A673 (cell line): ENCODE measurements at regions not wholly inside any gene's neighbourhood (a gene's known extent, or its start where the extent isn't known, plus 50 kb on each side); places are given as distances from the start of the nearest gene placed in this dataset.

Source experiments
- BruUV-seq: library from RNA; stranded (reverse); fragments of 400-500 nt; replicated peaks from 2 replicates; lab custom pipeline; 2021; lab: Mats Ljungman, UMichigan
- CTCF ChIA-PET: fragments of 300-600 bp; sonication (Branson Sonifier 250); formaldehyde crosslinking; loops from one replicate; lab custom pipeline; 2022; ENCODE audit warnings: antibody characterized with exemption; lab: Charles Lee
- POLR2A ChIA-PET: fragments of 300-600 bp; sonication (Branson Sonifier 250); formaldehyde crosslinking; loops from one replicate; lab custom pipeline; 2022; ENCODE audit warnings: antibody characterized with exemption; ENCODE audit not compliant: low non-redundant PET; lab: Charles Lee
- DNase-seq: peaks from one replicate; pipeline ENCODE4 v3.0.0-alpha.2; 2015; ENCODE audit warnings: low spot score
- H3K27ac ChIP-seq: fragments of 200-600 bp; sonication (generic); 2 replicates; pipeline ENCODE4 v1.5.1; 2016; ENCODE audit warnings: mixed run types, low read depth, mild to moderate bottlenecking, mixed read lengths, antibody characterized with exemption, low read length; ENCODE audit not compliant: poor library complexity, severe bottlenecking
- H3K27me3 ChIP-seq: fragments of 200-600 bp; sonication (generic); replicated peaks from 2 replicates; pipeline ENCODE4 v1.6.1; 2017; ENCODE audit warnings: mixed run types, low read depth, mild to moderate bottlenecking, mixed read lengths, antibody characterized with exemption, low read length; ENCODE audit not compliant: insufficient read depth, poor library complexity
- H3K36me3 ChIP-seq: fragments of 200-600 bp; sonication (generic); 2 replicates; pipeline ENCODE4 v1.6.1; 2016; ENCODE audit warnings: mixed run types, mild to moderate bottlenecking, mixed read lengths, antibody characterized with exemption, low read length; ENCODE audit not compliant: insufficient read depth, poor library complexity, severe bottlenecking
- H3K4me1 ChIP-seq: fragments of 200-600 bp; sonication (generic); 2 replicates; pipeline ENCODE4 v1.6.1; 2017; ENCODE audit warnings: mixed run types, mild to moderate bottlenecking, mixed read lengths, antibody characterized with exemption, low read length; ENCODE audit not compliant: insufficient read depth, poor library complexity, severe bottlenecking
- H3K4me3 ChIP-seq: fragments of 200-600 bp; sonication (generic); 2 replicates; pipeline ENCODE4 v1.5.1; 2016; ENCODE audit warnings: low read depth, mixed run types, mild to moderate bottlenecking, mixed read lengths, low read length; ENCODE audit not compliant: poor library complexity, severe bottlenecking
- H3K9me3 ChIP-seq: fragments of 200-600 bp; sonication (generic); 2 replicates; pipeline ENCODE4 v1.6.1; 2016; ENCODE audit warnings: mixed run types, low read depth, mild to moderate bottlenecking, mixed read lengths, antibody characterized with exemption, low read length; ENCODE audit not compliant: poor library complexity, severe bottlenecking
- CTCF ChIP-seq: fragments of 300-800, 200-600 bp; sonication (generic); conservative IDR thresholded peaks from 2 replicates; pipeline ENCODE4 v1.5.1; 2017; ENCODE audit warnings: low read depth, mild to moderate bottlenecking, antibody characterized with exemption, low read length, moderate library complexity, mixed read lengths
- EZH2 ChIP-seq: fragments of 200-600 bp; sonication (generic); IDR thresholded peaks from 2 replicates; pipeline ENCODE4 v1.6.1; 2017; ENCODE audit warnings: borderline replicate concordance, low read depth, mild to moderate bottlenecking, mixed read lengths, antibody characterized with exemption, low read length; ENCODE audit not compliant: poor library complexity, severe bottlenecking
- intact Hi-C: fragments of 100-400 bp; cut with micrococcal nuclease; formaldehyde crosslinking; loops from one replicate; pipeline ENCODE4 v1.10.0; 2022; ENCODE audit not compliant: unreplicated experiment

- no peaks in the 10 kb centered on the region for H3K36me3 ChIP-seq
- no peaks in the 10 kb centered on the region for H3K4me1 ChIP-seq
- no peak for DNase-seq
- intact Hi-C loops, result no loop called here
- no peak overlapping the region for H3K4me3 ChIP-seq
- H3K27me3 ChIP-seq, result no peaks in the 10 kb centered on the region
- no peaks in the 10 kb centered on the region for H3K9me3 ChIP-seq
- TF ChIP-seq EZH2, result no peak
- TF ChIP-seq CTCF, result no peak
- ChIA-PET CTCF (no interaction called here), POLR2A (no interaction called here)
- no peak overlapping the region for H3K27ac ChIP-seq
- BruUV-seq, result no TSS peak
Observed at GRCh38 chr2:17251171-17251570, 267.1 kb downstream of the RAD51AP2 start.

GRCh38 chr2:17249249-17249648 lies 269.0 kb downstream of the RAD51AP2 start:
- H3K36me3 ChIP-seq, result no peaks in the 10 kb centered on the region
- no peak overlapping the region for H3K4me3 ChIP-seq
- H3K27me3 ChIP-seq, result no peaks in the 10 kb centered on the region
- DNase-seq, result no peak
- H3K27ac ChIP-seq, result no peak overlapping the region
- intact Hi-C loops, result no loop called here
- TF ChIP-seq CTCF, result no peak
- TF ChIP-seq EZH2, result no peak
- H3K9me3 ChIP-seq, result no peaks in the 10 kb centered on the region
- no TSS peak for BruUV-seq
- CTCF ChIA-PET, result no interaction called here
- no peaks in the 10 kb centered on the region for H3K4me1 ChIP-seq
- POLR2A ChIA-PET, result no interaction called here

DNA sequence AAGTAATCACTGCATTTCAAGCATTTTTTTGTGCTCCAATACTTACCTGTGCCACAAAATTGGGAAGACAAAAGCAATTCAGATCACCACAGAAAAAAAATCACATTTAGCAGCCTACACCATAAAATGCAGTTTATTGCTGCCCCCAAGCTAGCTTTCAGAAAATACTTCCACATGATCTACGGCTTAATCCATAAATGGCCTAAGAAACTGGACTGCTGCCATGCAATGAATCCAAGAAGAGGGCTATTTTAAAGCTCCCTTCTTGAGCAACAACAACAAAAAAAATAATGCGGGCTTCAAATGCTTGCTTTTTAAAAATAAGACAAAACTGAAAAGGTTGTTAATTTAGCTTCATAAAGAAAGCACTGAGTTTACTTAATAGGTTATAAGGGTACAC lies 272.3 kb downstream of the RAD51AP2 start:
- DNase-seq, result peak; percentile 25
- CTCF ChIA-PET, result no interaction called here

More for the DNA sequence above, 272.3 kb downstream of the RAD51AP2 start:
- H3K4me1 ChIP-seq, result peaks cover 6% of the 10 kb centered on the region
- H3K27me3 ChIP-seq, result no peaks in the 10 kb centered on the region
- TF ChIP-seq CTCF, result no peak
- TF ChIP-seq EZH2, result no peak
- BruUV-seq, result no TSS peak
- H3K4me3 ChIP-seq, result no peak overlapping the region
- H3K27ac ChIP-seq, result no peak overlapping the region
- intact Hi-C loops, result no loop called here
- POLR2A ChIA-PET, result no interaction called here
- H3K36me3 ChIP-seq, result no peaks in the 10 kb centered on the region
- H3K9me3 ChIP-seq, result no peaks in the 10 kb centered on the region
